ENCODE measurements at regions not wholly inside any gene's neighbourhood (a gene's known extent, or its start where the extent isn't known, plus 50 kb on each side); places are given as distances from the start of the nearest gene placed in this dataset.

DNA sequence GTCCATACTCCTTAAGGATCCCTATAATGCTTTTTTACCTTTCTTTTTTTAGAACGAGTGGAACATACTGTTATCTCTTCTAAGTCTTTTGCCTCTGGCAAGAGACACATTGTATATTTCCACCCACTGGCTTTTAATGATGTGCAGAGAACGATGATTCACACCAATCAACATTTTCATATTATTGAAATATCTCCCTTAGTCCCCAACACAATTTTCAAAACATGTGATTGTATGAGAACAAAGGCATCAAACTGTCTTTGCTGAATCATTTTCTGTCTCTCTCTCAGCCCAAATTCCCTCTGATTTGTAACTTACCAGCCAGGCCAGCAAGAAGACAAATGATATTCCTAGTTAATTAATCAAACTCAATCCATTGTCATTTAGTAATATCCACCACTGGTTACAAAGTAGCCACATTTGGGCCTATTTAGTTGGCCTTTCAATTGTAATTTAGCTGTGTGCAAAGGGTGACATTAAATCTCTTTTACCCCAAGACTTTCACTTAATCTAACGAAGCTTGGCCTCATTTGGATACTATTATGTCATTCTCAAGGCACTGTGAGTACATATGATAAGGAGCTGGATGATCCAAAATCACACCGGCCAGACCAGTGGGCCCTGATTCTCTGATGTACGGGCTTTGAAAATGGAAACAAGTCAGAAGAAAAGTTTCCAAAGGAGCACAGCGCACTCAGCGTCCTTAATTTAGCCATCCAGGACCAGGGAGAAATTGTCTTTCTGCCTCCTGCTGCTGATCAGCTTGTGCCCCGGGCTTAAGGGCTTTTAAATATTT, 185.1 kb downstream of the SCG2 start:
- Histone ChIP-seq H4K20me1 (ENCODE audit: low read depth) (no peaks in the 10 kb centered on the region), H3K4me2 (no peak overlapping the region), H3K27me3 (no peaks in the 10 kb centered on the region), H3K36me3 (no peaks in the 10 kb centered on the region), H3K27ac (no peak overlapping the region), H3K9me3 (ENCODE audit: low read depth) (no peaks in the 10 kb centered on the region), H3K9ac (no peak overlapping the region), H3K79me2 (ENCODE audit: low read depth) (no peaks in the 10 kb centered on the region), H2AFZ (replicated peaks) (no peak overlapping the region), H3F3A (ENCODE audit: low read depth) (no peaks in the 10 kb centered on the region), H3K4me1 (no peaks in the 10 kb centered on the region), H3K4me3 (no peak overlapping the region)
- no peak overlapping the region for H3K27ac Mint-ChIP-seq
- H3K4me1 Mint-ChIP-seq = peaks cover 3% of the 10 kb centered on the region
- no peaks in the 10 kb centered on the region for H3K36me3 Mint-ChIP-seq
- H3K27me3 Mint-ChIP-seq (ENCODE audit: insufficient read depth, low read depth) = peaks cover 2% of the 10 kb centered on the region
- H3K4me3 Mint-ChIP-seq = no peak overlapping the region
- DNase-seq (ENCODE audit: low spot score) = no peak
- H3K9me3 Mint-ChIP-seq = no peaks in the 10 kb centered on the region
- TF ChIP-seq EZH2 (IDR thresholded peaks at IDR 0.05) (no peak), EZH2phosphoT487 (IDR thresholded peaks at IDR 0.05) (no peak)
- TF ChIP-seq, protein P1, sequence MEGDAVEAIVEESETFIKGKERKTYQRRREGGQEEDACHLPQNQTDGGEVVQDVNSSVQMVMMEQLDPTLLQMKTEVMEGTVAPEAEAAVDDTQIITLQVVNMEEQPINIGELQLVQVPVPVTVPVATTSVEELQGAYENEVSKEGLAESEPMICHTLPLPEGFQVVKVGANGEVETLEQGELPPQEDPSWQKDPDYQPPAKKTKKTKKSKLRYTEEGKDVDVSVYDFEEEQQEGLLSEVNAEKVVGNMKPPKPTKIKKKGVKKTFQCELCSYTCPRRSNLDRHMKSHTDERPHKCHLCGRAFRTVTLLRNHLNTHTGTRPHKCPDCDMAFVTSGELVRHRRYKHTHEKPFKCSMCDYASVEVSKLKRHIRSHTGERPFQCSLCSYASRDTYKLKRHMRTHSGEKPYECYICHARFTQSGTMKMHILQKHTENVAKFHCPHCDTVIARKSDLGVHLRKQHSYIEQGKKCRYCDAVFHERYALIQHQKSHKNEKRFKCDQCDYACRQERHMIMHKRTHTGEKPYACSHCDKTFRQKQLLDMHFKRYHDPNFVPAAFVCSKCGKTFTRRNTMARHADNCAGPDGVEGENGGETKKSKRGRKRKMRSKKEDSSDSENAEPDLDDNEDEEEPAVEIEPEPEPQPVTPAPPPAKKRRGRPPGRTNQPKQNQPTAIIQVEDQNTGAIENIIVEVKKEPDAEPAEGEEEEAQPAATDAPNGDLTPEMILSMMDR (IDR thresholded peaks at IDR 0.05) = no peak

DNA sequence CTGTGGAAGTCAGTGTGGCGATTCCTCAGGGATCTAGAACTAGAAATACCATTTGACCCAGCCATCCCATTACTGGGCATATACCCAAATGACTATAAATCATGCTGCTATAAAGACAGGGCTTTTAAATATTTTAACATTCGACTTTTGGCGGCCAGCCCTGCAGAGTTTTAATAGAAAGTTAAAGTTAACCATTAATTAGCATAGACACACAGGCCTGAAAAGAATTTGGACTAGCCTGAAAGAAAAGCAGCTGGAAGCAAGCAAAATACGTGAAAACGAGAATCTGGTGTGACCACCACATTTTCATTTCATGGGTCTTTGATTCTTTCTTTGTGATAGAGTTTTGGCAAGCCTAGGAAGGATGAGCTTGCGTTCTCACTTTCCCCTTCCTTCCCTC, 184.0 kb downstream of the SCG2 start:
- Histone ChIP-seq H3K4me1 (no peaks in the 10 kb centered on the region), H3K9ac (no peak overlapping the region), H3K4me3 (no peak overlapping the region), H3K79me2 (ENCODE audit: low read depth) (no peaks in the 10 kb centered on the region), H3K27ac (no peak overlapping the region), H3K36me3 (no peaks in the 10 kb centered on the region), H3F3A (ENCODE audit: low read depth) (no peaks in the 10 kb centered on the region), H3K4me2 (no peak overlapping the region), H2AFZ (replicated peaks) (no peak overlapping the region), H3K27me3 (no peaks in the 10 kb centered on the region), H3K9me3 (ENCODE audit: low read depth) (no peaks in the 10 kb centered on the region), H4K20me1 (ENCODE audit: low read depth) (no peaks in the 10 kb centered on the region)
- no peak overlapping the region for H3K27ac Mint-ChIP-seq
- H3K36me3 Mint-ChIP-seq = no peaks in the 10 kb centered on the region
- no peak overlapping the region for H3K4me3 Mint-ChIP-seq
- peaks cover 3% of the 10 kb centered on the region for H3K4me1 Mint-ChIP-seq
- H3K9me3 Mint-ChIP-seq = no peaks in the 10 kb centered on the region
- TF ChIP-seq EZH2phosphoT487 (IDR thresholded peaks at IDR 0.05) (no peak), EZH2 (IDR thresholded peaks at IDR 0.05) (no peak)
- TF ChIP-seq, protein P1 (IDR thresholded peaks at IDR 0.05) = no peak
- no peak for DNase-seq (ENCODE audit: low spot score)
- peaks cover 2% of the 10 kb centered on the region for H3K27me3 Mint-ChIP-seq (ENCODE audit: insufficient read depth, low read depth)

DNA sequence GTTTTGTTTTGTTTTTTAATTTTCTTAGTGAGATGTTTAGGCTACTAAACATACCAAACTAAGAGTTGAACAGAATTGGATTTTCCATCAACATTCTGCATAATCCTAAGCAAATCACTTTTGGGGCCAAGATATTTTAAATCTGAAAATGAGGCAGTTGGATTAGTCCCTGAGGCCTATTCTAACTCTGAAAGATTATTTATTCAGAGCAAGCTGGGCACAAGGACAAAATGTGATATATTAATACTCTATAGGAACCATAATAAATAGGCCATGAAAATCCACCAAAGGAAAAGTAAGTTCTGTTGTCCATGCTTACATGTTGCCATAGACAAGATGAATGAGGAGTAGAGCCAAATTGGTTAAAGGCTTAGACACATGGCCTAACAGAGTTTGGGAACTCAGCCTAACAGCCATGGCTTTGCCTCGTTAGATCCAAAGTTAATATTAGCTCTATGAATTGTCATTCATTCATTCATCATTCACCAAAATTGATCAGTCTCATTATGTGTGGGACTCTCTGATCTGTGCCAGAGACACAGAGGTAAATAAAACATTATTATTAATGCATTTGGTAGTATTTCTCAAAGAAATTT, 183.5 kb downstream of the SCG2 start:
- Histone ChIP-seq H3K79me2 (ENCODE audit: low read depth) (no peaks in the 10 kb centered on the region), H3K4me2 (no peak overlapping the region), H3K27me3 (no peaks in the 10 kb centered on the region), H3K9ac (no peak overlapping the region), H3K4me3 (no peak overlapping the region), H3F3A (ENCODE audit: low read depth) (no peaks in the 10 kb centered on the region), H4K20me1 (ENCODE audit: low read depth) (no peaks in the 10 kb centered on the region), H3K27ac (no peak overlapping the region), H3K4me1 (no peaks in the 10 kb centered on the region), H2AFZ (replicated peaks) (no peak overlapping the region), H3K36me3 (no peaks in the 10 kb centered on the region), H3K9me3 (ENCODE audit: low read depth) (no peaks in the 10 kb centered on the region)
- H3K4me1 Mint-ChIP-seq = peaks cover 3% of the 10 kb centered on the region
- no peak overlapping the region for H3K27ac Mint-ChIP-seq
- TF ChIP-seq, protein P1 (IDR thresholded peaks at IDR 0.05) = no peak
- TF ChIP-seq EZH2 (IDR thresholded peaks at IDR 0.05) = no peak
- no peak for TF ChIP-seq EZH2phosphoT487 (IDR thresholded peaks at IDR 0.05)
- no peaks in the 10 kb centered on the region for H3K9me3 Mint-ChIP-seq
- H3K27me3 Mint-ChIP-seq (ENCODE audit: insufficient read depth, low read depth) = peaks cover 2% of the 10 kb centered on the region
- no peak overlapping the region for H3K4me3 Mint-ChIP-seq
- no peaks in the 10 kb centered on the region for H3K36me3 Mint-ChIP-seq
- DNase-seq (ENCODE audit: low spot score) = no peak

All from neural progenitor cell (in vitro differentiated cells).